HG03135 (cell line): ENCODE measurements at regions not wholly inside any gene's neighbourhood (a gene's known extent, or its start where the extent isn't known, plus 50 kb on each side); places are given as distances from the start of the nearest gene placed in this dataset.
"Not testable (repeated sequence)": the region's sequence is repeated elsewhere in the genome, so short reads cannot be mapped to it uniquely, and the experiment has no call there.

ENCODE experiments used
- ATAC-seq: cut with Tn5 transposase; IDR thresholded peaks from one replicate; pipeline ENCODE4 v1.9.1; 2021; ENCODE audit warnings: mild to moderate bottlenecking, moderate library complexity; ENCODE audit not compliant: unreplicated experiment

GRCh38 chr2:195572895-195573683 is 83.9 kb upstream of the SLC39A10 start:
- no peak for ATAC-seq

GRCh38 chr2:195570329-195570728 is 86.7 kb upstream of the SLC39A10 start:
- no peak for ATAC-seq

DNA sequence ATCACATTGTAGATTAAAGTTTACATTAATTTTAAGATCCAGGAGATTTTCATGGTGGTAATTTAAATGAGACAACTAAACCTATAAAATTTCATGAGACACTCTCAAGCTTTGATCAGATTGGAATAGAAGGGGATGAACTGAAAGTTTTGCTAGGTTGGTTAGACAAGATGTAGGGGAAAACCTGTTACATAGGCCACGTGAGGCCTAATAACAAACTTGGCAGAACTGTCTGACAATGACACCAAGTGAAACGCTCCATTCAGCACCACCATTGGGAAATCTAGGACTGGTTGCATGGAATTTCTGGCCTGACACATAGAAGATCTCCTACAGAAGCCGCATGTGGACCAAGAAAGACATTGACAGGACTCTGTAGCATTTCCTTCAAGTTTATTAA is 87.8 kb upstream of the SLC39A10 start:
- ATAC-seq = no peak

DNA sequence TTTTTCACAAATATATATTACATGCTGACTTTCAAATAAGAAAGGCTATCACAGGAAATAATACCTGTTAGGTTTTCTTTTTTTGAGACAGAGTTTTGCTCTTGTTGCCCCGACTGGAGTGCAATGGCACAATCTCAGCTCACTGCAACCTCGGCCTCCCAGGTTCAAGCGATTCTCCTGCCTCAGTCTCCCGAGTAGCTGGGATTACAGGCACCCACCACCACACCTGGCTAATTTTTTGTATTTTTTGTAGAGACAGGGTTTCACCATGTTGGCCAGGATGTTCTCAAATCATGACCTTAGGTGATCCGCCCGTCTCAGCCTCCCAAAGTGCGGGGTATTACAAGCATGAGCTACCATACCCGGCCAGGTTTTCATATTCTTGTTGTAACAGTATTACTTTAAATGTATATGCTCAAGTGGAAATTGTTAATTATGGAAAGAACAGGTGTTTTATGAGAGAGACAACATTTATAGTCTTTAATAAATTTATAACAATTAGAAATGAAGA is 92.3 kb upstream of the SLC39A10 start:
- not testable (repeated sequence) for ATAC-seq

GRCh38 chr2:195563857-195564512 is 93.0 kb upstream of the SLC39A10 start:
- no peak for ATAC-seq

GRCh38 chr2:195562570-195563566 is 94.2 kb upstream of the SLC39A10 start:
- ATAC-seq = no peak

GRCh38 chr2:195561116-195561921 is 95.7 kb upstream of the SLC39A10 start:
- peak; percentile 52 for ATAC-seq

GRCh38 chr2:195560209-195560895 is 96.7 kb upstream of the SLC39A10 start:
- ATAC-seq = no peak

GRCh38 chr2:195559431-195559914 is 97.6 kb upstream of the SLC39A10 start:
- ATAC-seq = peak; percentile 91

GRCh38 chr2:195555971-195556370 is 101.1 kb upstream of the SLC39A10 start:
- no peak for ATAC-seq

- ATAC-seq = no peak
Observed at GRCh38 chr2:195552581-195552980, 104.4 kb upstream of the SLC39A10 start.

GRCh38 chr2:195548198-195548940 is 108.7 kb upstream of the SLC39A10 start:
- ATAC-seq = no peak

GRCh38 chr2:195547268-195547840 is 109.7 kb upstream of the SLC39A10 start:
- ATAC-seq = not testable (repeated sequence)

DNA sequence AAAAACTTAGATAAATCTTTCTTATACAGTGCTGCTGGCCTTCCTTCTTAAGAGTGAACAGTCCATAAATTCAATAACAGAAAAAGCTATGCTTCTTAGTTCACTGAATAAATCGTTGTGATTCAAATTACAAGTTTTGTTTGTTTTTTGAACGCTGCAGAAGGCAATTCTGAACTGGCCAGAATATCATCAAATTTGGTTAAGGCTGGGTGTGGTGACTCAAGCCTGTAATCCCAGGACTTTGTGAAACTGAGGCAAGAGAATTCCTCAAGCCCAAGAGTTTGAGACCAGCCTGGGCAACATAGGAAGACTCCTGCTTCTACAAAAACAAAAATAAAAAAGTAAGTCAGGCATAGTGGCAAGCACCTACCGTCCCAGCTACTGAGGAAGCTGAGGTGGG is 111.2 kb upstream of the SLC39A10 start:
- ATAC-seq = no peak

DNA sequence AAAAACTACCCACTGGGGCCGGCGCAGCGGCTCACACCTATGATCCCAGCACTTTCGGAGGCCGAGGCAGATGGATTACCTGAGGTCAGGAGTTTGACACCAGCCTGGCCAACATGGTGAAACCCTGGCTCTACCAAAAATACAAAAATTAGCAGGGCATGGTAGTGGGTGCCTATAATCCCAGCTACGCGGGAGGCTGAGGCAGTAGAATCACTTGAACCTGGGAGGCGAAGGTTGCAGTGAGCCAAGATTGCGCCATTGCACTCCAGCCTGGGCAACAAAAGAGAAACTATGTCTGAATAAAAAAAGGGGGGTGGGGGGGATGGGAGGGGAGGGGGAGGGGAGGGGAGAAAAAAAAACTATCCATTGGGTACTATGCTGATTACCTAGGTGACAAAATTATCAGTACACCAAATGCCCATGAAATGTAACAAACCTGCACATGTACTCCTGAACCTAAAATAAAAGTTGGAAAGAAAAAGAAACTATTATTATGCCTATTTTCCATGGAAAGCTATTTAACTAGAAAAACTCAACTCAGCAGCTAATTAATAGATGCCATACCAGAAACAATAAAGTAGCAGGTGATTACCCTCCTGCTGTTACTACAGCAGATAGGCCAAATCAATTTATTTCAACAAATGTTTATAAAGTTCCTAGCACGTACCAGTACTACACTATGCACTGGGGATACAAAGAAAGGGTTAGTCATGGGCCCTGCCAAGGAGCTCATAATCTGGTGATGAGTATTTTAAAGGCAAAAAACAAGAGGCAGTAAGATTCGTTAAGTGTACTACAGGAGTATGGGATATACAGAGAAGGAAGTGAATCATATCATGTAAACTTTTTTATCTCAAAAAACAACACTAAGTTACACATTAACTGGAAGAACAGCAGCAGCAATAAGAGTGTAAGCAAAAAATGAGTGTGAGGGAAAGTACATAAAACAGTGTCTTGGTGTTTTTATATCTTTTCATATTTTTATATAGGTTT is 112.8 kb upstream of the SLC39A10 start:
- peak; percentile 94 for ATAC-seq

DNA sequence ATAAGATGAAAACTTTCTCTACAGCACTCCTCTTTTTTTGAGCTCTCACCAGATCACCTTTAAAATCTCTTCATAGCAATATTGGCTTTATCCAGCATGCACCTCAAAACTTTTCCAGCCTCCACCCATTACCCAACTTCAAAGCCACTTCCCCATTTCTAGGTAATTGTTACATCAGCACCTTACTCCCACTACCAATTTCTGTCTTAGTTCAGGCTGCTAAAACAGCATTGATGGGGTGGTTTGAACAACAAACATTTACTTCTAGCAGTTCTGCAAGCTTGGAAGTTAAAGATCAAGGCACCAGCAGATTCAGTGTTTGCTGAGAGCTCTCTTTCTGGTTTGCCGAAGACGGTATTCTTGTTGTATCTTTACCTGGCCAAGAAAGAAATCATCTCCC is 114.0 kb upstream of the SLC39A10 start:
- no peak for ATAC-seq

GRCh38 chr2:195542067-195542466 is 115.0 kb upstream of the SLC39A10 start:
- no peak for ATAC-seq
